ENCODE measurements at regions not wholly inside any gene's neighbourhood (a gene's known extent, or its start where the extent isn't known, plus 50 kb on each side); places are given as distances from the start of the nearest gene placed in this dataset.

- TF ChIP-seq ZNF76 (CRISPR knock-in tag; IDR thresholded peaks at IDR 0.05; ENCODE audit: borderline replicate concordance) (no peak), CTCF (IDR thresholded peaks at IDR 0.05 in 2 of 3, conservative IDR thresholded peaks at IDR 0.05 in 1 of 3; ENCODE audit: insufficient read depth in 2 of 3, low read depth in 1 of 3, low read length in 3 of 3) (no peak), ZNF23 (CRISPR knock-in tag; IDR thresholded peaks at IDR 0.05) (no peak), E2F8 (IDR thresholded peaks at IDR 0.05; ENCODE audit: low read depth, partially characterized antibody) (no peak), THAP7 (CRISPR knock-in tag; IDR thresholded peaks at IDR 0.05) (no peak), POLR2A (conservative IDR thresholded peaks at IDR 0.05) (no peak)
Measured at GRCh38 chr2:120630031-120630701, 105.5 kb upstream of the GLI2 start.
